Endothelial cell of umbilical vein (primary cell): ENCODE measurements at regions not wholly inside any gene's neighbourhood (a gene's known extent, or its start where the extent isn't known, plus 50 kb on each side); places are given as distances from the start of the nearest gene placed in this dataset.

Experiments used
- BruUV-seq: library from RNA; stranded (reverse); fragments of 400-500 nt; replicated peaks from 2 replicates; lab custom pipeline; 2021; lab: Mats Ljungman, UMichigan
- CTCF ChIA-PET: fragments of 300-600, 350-600 bp; sonication (Branson Sonifier 250); formaldehyde crosslinking; loops from one replicate; lab custom pipeline; 2021; ENCODE audit warnings: antibody characterized with exemption, inconsistent platforms; lab: Charles Lee
- POLR2A ChIA-PET: fragments of 300-600, 350-600 bp; sonication (Branson Sonifier 250); formaldehyde crosslinking; loops from one replicate; lab custom pipeline; 2021; ENCODE audit warnings: antibody characterized with exemption, inconsistent platforms; lab: Charles Lee
- DNase-seq: peaks from one replicate; pipeline ENCODE4 v3.0.0-alpha.2; 2011; ENCODE audit warnings: low read depth, low spot score
- FAIRE-seq: peaks from 2 replicates; lab custom pipeline; 2011; peaks lifted over from hg19 to GRCh38; lab: Jason Lieb, UNC
- H2AFZ ChIP-seq: 2 replicates; pipeline ENCODE4 v1.6.0; 2012; ENCODE audit warnings: low read depth, low read length, control low read depth, inconsistent platforms
- H3K27ac ChIP-seq: 2 replicates; pipeline ENCODE4 v1.5.1; 2011; ENCODE audit warnings: low read depth, mild to moderate bottlenecking, control low read depth, low read length, moderate library complexity; ENCODE audit not compliant: insufficient read depth
- H3K27me3 ChIP-seq, 2 experiments: 2 replicates each; pipeline versions ENCODE4 v1.6.0 to v1.6.1; 2011; ENCODE audit warnings: low read length in 2 of 2, mixed read lengths in 1 of 2; ENCODE audit not compliant: control insufficient read depth in 2 of 2, insufficient read depth in 2 of 2
- H3K36me3 ChIP-seq, 2 experiments: 2 replicates in 1 of 2; 3 replicates in 1 of 2; pipeline ENCODE4 v1.5.1; 2011; ENCODE audit warnings: low read length in 2 of 2, mild to moderate bottlenecking in 1 of 2, moderate library complexity in 1 of 2; ENCODE audit not compliant: control insufficient read depth in 2 of 2, insufficient read depth in 2 of 2; ENCODE audit errors: extremely low read depth in 1 of 2
- H3K4me1 ChIP-seq: 3 replicates; pipeline ENCODE4 v1.5.1; 2011; ENCODE audit warnings: mild to moderate bottlenecking, low read length; ENCODE audit not compliant: control insufficient read depth, insufficient read depth; ENCODE audit errors: extremely low read depth
- H3K4me2 ChIP-seq: 2 replicates; pipeline ENCODE4 v1.6.1; 2011; ENCODE audit warnings: low read length, control low read depth, mixed read lengths; ENCODE audit not compliant: insufficient read depth
- H3K4me3 ChIP-seq, 3 experiments: fragments of 200-600 bp in 1 of 3; sonication (generic), shearing (Covaris generic) in 1 of 3; replicated peaks in 1 of 3; 2 replicates each; pipeline ENCODE4 v1.5.1; 2011 to 2016; ENCODE audit warnings: control low read depth in 3 of 3, low read length in 3 of 3, mild to moderate bottlenecking in 2 of 3, inconsistent platforms in 1 of 3, low read depth in 1 of 3, moderate library complexity in 1 of 3; ENCODE audit not compliant: insufficient read depth in 1 of 3
- H3K79me2 ChIP-seq: 2 replicates; pipeline ENCODE4 v1.6.0; 2012; ENCODE audit warnings: low read length, inconsistent platforms; ENCODE audit not compliant: control insufficient read depth, insufficient read depth
- H3K9ac ChIP-seq: replicated peaks from 2 replicates; pipeline ENCODE3; 2011; ENCODE audit warnings: low read length, control low read depth; ENCODE audit not compliant: insufficient read depth; ENCODE audit errors: extremely low read depth
- H3K9me1 ChIP-seq: replicated peaks from 3 replicates; pipeline ENCODE4 v1.6.0; 2011; ENCODE audit warnings: mild to moderate bottlenecking, low read length; ENCODE audit not compliant: control insufficient read depth, insufficient read depth; ENCODE audit errors: extremely low read depth
- H3K9me3 ChIP-seq: replicated peaks from 2 replicates; pipeline ENCODE4 v1.5.1; 2012; ENCODE audit warnings: low read length, inconsistent platforms; ENCODE audit not compliant: control insufficient read depth, insufficient read depth
- H4K20me1 ChIP-seq: replicated peaks from 2 replicates; pipeline ENCODE3; 2011; ENCODE audit warnings: mild to moderate bottlenecking, low read length; ENCODE audit not compliant: control insufficient read depth, insufficient read depth; ENCODE audit errors: extremely low read depth
- EZH2 ChIP-seq: IDR thresholded peaks from 2 replicates; pipeline ENCODE4 v1.6.1; 2012; ENCODE audit warnings: borderline replicate concordance, low read depth, mild to moderate bottlenecking, moderate library complexity, low read length, inconsistent platforms; ENCODE audit not compliant: severe bottlenecking
- FOS ChIP-seq: IDR thresholded peaks from 2 replicates; pipeline ENCODE4 v1.6.1; 2011; ENCODE audit warnings: mild to moderate bottlenecking, low read length, moderate library complexity, borderline replicate concordance; ENCODE audit not compliant: insufficient read depth
- GATA2 ChIP-seq: IDR thresholded peaks from 2 replicates; pipeline ENCODE4 v1.7.0; 2011; ENCODE audit warnings: low read depth, mild to moderate bottlenecking, moderate library complexity, mixed read lengths, low read length; ENCODE audit not compliant: insufficient read length, insufficient read depth
- JUN ChIP-seq: IDR thresholded peaks from 2 replicates; pipeline ENCODE4 v1.6.1; 2011; ENCODE audit warnings: borderline replicate concordance, low read depth; ENCODE audit not compliant: insufficient read length, insufficient read depth
- MYC ChIP-seq: IDR thresholded peaks from one replicate; pipeline ENCODE4 v1.6.1; 2011; ENCODE audit warnings: mild to moderate bottlenecking, low read depth, low read length
- POLR2A ChIP-seq: IDR thresholded peaks from 2 replicates; pipeline ENCODE4 v1.6.1; 2012; ENCODE audit warnings: low read depth, mild to moderate bottlenecking, control low read depth, low read length
- POLR2AphosphoS5 ChIP-seq: IDR thresholded peaks from 2 replicates; pipeline ENCODE4 v1.6.1; 2012; ENCODE audit warnings: low read depth, mild to moderate bottlenecking, control low read depth, low read length, moderate library complexity; ENCODE audit not compliant: insufficient read depth
- dilution Hi-C: fragments of 300-500 bp; cut with MboI; formaldehyde crosslinking; loops from one replicate; pipeline ENCODE4 v1.15.0; 2019; ENCODE audit warnings: low sequenced_read_pairs; ENCODE audit not compliant: extremely low pct_ligation_motif_present
- intact Hi-C: fragments of 100-400 bp; cut with micrococcal nuclease; formaldehyde crosslinking; loops from one replicate; pipeline ENCODE4 v1.10.0; 2022
- TF ChIP-seq, protein P1 (sequence below): IDR thresholded peaks from 2 replicates; pipeline ENCODE4 v1.6.1; 2011; ENCODE audit not compliant: insufficient read depth, insufficient read length
- TF ChIP-seq, protein P2 (sequence below), 2 donors: IDR thresholded peaks; 1 replicate in 1 of 2; 2 replicates in 1 of 2; pipeline ENCODE4 v1.5.1; 2011; ENCODE audit warnings: low read length in 2 of 2, mild to moderate bottlenecking in 2 of 2, moderate library complexity in 2 of 2, control low read depth in 1 of 2, inconsistent platforms in 1 of 2, low read depth in 1 of 2; ENCODE audit not compliant: insufficient read depth in 1 of 2; ENCODE audit errors: extremely low read depth in 1 of 2

- no peak overlapping the region for H3K27ac ChIP-seq
- no peaks in the 10 kb centered on the region for H3K9me1 ChIP-seq
- H3K9me3 ChIP-seq, result no peaks in the 10 kb centered on the region
- no peaks in the 10 kb centered on the region for H4K20me1 ChIP-seq
- H3K4me2 ChIP-seq, result no peak overlapping the region
- CTCF ChIA-PET, result interaction anchor here (1.2 kb wide), 1 partner anchor 8 kb away, joined by 3 read pairs; no protein-coding TSS in a partner anchor
- no TSS peak for BruUV-seq
- no peak overlapping the region for H3K9ac ChIP-seq
- H3K27me3 ChIP-seq, result peaks cover 2 to 10% of the 10 kb centered on the region in 2 experiments
- no peak for TF ChIP-seq MYC
- TF ChIP-seq POLR2AphosphoS5, result no peak
- no peak for TF ChIP-seq EZH2
- no peak for TF ChIP-seq POLR2A
- TF ChIP-seq FOS, result no peak
- no peak for TF ChIP-seq GATA2
- TF ChIP-seq, protein P1, sequence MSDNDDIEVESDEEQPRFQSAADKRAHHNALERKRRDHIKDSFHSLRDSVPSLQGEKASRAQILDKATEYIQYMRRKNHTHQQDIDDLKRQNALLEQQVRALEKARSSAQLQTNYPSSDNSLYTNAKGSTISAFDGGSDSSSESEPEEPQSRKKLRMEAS, result no peak
- TF ChIP-seq JUN, result no peak
- TF ChIP-seq, protein P2, sequence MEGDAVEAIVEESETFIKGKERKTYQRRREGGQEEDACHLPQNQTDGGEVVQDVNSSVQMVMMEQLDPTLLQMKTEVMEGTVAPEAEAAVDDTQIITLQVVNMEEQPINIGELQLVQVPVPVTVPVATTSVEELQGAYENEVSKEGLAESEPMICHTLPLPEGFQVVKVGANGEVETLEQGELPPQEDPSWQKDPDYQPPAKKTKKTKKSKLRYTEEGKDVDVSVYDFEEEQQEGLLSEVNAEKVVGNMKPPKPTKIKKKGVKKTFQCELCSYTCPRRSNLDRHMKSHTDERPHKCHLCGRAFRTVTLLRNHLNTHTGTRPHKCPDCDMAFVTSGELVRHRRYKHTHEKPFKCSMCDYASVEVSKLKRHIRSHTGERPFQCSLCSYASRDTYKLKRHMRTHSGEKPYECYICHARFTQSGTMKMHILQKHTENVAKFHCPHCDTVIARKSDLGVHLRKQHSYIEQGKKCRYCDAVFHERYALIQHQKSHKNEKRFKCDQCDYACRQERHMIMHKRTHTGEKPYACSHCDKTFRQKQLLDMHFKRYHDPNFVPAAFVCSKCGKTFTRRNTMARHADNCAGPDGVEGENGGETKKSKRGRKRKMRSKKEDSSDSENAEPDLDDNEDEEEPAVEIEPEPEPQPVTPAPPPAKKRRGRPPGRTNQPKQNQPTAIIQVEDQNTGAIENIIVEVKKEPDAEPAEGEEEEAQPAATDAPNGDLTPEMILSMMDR (IDR thresholded peaks at IDR 0.05; ENCODE audit: extremely low read depth in 1 of 2, insufficient read depth in 1 of 2, low read depth in 1 of 2, low read length in 2 of 2), result no peak
- dilution Hi-C loops, result no loop called here
- H3K79me2 ChIP-seq, result no peaks in the 10 kb centered on the region
- POLR2A ChIA-PET, result no interaction called here
- DNase-seq (no peak), FAIRE-seq (no peak)
- H2AFZ ChIP-seq, result no peak overlapping the region
- H3K4me3 ChIP-seq, result no peak overlapping the region
- intact Hi-C loops, result no loop called here
- H3K36me3 ChIP-seq, result no peaks in the 10 kb centered on the region
- no peaks in the 10 kb centered on the region for H3K4me1 ChIP-seq
Observed at GRCh38 chr17:36869856-36870719, 67.2 kb upstream of the LHX1 start.
